Liver (tissue), 3 donors: ENCODE measurements at regions not wholly inside any gene's neighbourhood (a gene's known extent, or its start where the extent isn't known, plus 50 kb on each side); places are given as distances from the start of the nearest gene placed in this dataset.

Experiments used
- EGR1 ChIP-seq, 2 donors: IDR thresholded peaks; 2 replicates each; pipeline ENCODE4 v1.6.1; 2016 to 2018; ENCODE audit warnings: antibody characterized with exemption in 2 of 2, low read depth in 2 of 2
- FOXA2 ChIP-seq: IDR thresholded peaks from 2 replicates; pipeline ENCODE4 v1.6.1; 2016; ENCODE audit warnings: antibody characterized with exemption
- GABPA ChIP-seq, 2 donors: IDR thresholded peaks in 1 of 2; conservative IDR thresholded peaks in 1 of 2; 2 replicates each; pipeline ENCODE4 v1.6.1; 2016; ENCODE audit warnings: antibody characterized with exemption in 2 of 2, mild to moderate bottlenecking in 1 of 2, moderate library complexity in 1 of 2
- HNF4A ChIP-seq, 2 donors: conservative IDR thresholded peaks; 2 replicates each; pipeline ENCODE4 v1.6.1; 2016; ENCODE audit warnings: antibody characterized with exemption in 2 of 2, mild to moderate bottlenecking in 2 of 2
- HNF4G ChIP-seq: IDR thresholded peaks from 2 replicates; pipeline ENCODE4 v1.6.1; 2016; ENCODE audit warnings: antibody characterized with exemption
- JUND ChIP-seq, 2 donors: IDR thresholded peaks; 2 replicates each; pipeline ENCODE4 v1.6.1; 2016; ENCODE audit warnings: antibody characterized with exemption in 2 of 2
- RAD21 ChIP-seq, 2 donors: IDR thresholded peaks; 2 replicates each; pipeline ENCODE4 v1.6.1; 2016; ENCODE audit warnings: antibody characterized with exemption in 2 of 2, mild to moderate bottlenecking in 2 of 2
- SP1 ChIP-seq: IDR thresholded peaks from 2 replicates; pipeline ENCODE4 v1.6.1; 2018; ENCODE audit warnings: antibody characterized with exemption, mild to moderate bottlenecking
- TAF1 ChIP-seq: conservative IDR thresholded peaks from 2 replicates; pipeline ENCODE4 v1.6.1; 2016; ENCODE audit warnings: antibody characterized with exemption, mild to moderate bottlenecking
- TF ChIP-seq, protein P1 (sequence below): fragments of 150-350 bp; IDR thresholded peaks from 2 replicates; pipeline ENCODE4 v1.5.1; 2017; ENCODE audit warnings: improper control_type of control experiment, low read depth, low read length; ENCODE audit not compliant: missing input control
- TF ChIP-seq, protein P2 (sequence below): IDR thresholded peaks from 2 replicates; pipeline ENCODE4 v1.6.1; 2016; ENCODE audit warnings: antibody characterized with exemption
- TF ChIP-seq, protein P3 (sequence below): IDR thresholded peaks from 2 replicates; pipeline ENCODE4 v1.6.1; 2016; ENCODE audit warnings: antibody characterized with exemption, mild to moderate bottlenecking
- donor health status: healthy.
- donor health status: healthy.

DNA sequence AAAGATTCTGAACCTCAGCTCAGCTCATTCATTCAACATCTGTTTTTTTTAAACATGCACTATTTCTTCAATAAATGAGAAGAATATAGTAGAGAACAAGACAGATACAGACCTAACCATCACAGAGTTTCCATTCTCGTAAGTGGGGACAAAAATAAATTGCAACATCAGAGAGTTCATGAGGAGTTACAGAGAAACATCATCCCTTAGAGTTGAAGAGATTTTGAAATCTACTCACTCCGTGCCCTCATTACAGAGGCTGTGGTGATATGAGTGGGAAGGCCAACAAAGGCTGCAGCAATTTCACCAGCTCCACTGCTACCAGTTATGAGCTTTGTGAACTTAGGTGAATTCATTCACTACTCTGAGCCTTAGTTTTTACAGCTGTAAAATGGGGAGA lies 399.3 kb downstream of the BCL11A start:
- TF ChIP-seq, protein P1, sequence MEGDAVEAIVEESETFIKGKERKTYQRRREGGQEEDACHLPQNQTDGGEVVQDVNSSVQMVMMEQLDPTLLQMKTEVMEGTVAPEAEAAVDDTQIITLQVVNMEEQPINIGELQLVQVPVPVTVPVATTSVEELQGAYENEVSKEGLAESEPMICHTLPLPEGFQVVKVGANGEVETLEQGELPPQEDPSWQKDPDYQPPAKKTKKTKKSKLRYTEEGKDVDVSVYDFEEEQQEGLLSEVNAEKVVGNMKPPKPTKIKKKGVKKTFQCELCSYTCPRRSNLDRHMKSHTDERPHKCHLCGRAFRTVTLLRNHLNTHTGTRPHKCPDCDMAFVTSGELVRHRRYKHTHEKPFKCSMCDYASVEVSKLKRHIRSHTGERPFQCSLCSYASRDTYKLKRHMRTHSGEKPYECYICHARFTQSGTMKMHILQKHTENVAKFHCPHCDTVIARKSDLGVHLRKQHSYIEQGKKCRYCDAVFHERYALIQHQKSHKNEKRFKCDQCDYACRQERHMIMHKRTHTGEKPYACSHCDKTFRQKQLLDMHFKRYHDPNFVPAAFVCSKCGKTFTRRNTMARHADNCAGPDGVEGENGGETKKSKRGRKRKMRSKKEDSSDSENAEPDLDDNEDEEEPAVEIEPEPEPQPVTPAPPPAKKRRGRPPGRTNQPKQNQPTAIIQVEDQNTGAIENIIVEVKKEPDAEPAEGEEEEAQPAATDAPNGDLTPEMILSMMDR: no peak
- TF ChIP-seq EGR1 (IDR thresholded peaks at IDR 0.05; ENCODE audit: low read depth in 2 of 2) (no peak), GABPA (IDR thresholded peaks at IDR 0.05 in 1 of 2, conservative IDR thresholded peaks at IDR 0.05 in 1 of 2) (no peak), RAD21 (IDR thresholded peaks at IDR 0.05) (no peak), JUND (IDR thresholded peaks at IDR 0.05) (no peak), TAF1 (no peak), SP1 (no peak), HNF4G (no peak), FOXA2 (no peak), HNF4A (conservative IDR thresholded peaks at IDR 0.05) (no peak)
- TF ChIP-seq, protein P2, sequence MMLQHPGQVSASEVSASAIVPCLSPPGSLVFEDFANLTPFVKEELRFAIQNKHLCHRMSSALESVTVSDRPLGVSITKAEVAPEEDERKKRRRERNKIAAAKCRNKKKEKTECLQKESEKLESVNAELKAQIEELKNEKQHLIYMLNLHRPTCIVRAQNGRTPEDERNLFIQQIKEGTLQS: no peak
- TF ChIP-seq, protein P3, sequence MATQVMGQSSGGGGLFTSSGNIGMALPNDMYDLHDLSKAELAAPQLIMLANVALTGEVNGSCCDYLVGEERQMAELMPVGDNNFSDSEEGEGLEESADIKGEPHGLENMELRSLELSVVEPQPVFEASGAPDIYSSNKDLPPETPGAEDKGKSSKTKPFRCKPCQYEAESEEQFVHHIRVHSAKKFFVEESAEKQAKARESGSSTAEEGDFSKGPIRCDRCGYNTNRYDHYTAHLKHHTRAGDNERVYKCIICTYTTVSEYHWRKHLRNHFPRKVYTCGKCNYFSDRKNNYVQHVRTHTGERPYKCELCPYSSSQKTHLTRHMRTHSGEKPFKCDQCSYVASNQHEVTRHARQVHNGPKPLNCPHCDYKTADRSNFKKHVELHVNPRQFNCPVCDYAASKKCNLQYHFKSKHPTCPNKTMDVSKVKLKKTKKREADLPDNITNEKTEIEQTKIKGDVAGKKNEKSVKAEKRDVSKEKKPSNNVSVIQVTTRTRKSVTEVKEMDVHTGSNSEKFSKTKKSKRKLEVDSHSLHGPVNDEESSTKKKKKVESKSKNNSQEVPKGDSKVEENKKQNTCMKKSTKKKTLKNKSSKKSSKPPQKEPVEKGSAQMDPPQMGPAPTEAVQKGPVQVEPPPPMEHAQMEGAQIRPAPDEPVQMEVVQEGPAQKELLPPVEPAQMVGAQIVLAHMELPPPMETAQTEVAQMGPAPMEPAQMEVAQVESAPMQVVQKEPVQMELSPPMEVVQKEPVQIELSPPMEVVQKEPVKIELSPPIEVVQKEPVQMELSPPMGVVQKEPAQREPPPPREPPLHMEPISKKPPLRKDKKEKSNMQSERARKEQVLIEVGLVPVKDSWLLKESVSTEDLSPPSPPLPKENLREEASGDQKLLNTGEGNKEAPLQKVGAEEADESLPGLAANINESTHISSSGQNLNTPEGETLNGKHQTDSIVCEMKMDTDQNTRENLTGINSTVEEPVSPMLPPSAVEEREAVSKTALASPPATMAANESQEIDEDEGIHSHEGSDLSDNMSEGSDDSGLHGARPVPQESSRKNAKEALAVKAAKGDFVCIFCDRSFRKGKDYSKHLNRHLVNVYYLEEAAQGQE: no peak
